ENCODE measurements at regions not wholly inside any gene's neighbourhood (a gene's known extent, or its start where the extent isn't known, plus 50 kb on each side); places are given as distances from the start of the nearest gene placed in this dataset.

DNA sequence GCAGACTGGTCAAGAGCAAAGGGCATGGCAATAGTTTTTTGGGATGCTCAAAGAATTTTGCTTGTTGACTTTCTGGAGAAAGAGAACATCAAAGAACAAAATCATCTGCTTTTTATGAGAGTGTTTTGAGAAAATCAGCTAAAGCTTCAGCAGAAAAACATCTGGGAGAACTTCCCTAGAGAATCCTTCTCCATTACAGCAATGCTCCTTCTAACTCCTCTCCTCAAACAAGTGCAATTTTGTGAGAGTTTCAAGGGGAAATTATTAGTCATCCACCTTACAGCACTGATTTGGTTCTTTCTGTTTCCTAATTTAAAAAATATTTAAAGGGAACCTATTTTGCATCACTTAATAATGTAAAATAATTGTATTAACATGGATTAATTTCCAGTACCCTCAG is 226.9 kb upstream of the NXPH2 start:
- H3K4me1 ChIP-seq (ENCODE audit: control insufficient read depth in 5 of 5, insufficient read depth in 5 of 5, low read length in 5 of 5), result no peaks in the 10 kb centered on the region
- no peak for DNase-seq
- ATAC-seq (ENCODE audit: insufficient read depth, low FRiP score), result no peak
- H3K27me3 ChIP-seq (ENCODE audit: control insufficient read depth in 3 of 3, insufficient read depth in 3 of 3, low read length in 2 of 3), result no peaks in the 10 kb centered on the region
- H3K9me3 ChIP-seq (ENCODE audit: control insufficient read depth in 4 of 4, insufficient read depth in 3 of 4, low read length in 3 of 4), result peaks cover 0 to 2% (median 0%) of the 10 kb centered on the region in 4 donors
- no peak overlapping the region for H3K9ac ChIP-seq (ENCODE audit: insufficient read depth in 1 of 2, low read length in 2 of 2)
- TF ChIP-seq, protein P1, sequence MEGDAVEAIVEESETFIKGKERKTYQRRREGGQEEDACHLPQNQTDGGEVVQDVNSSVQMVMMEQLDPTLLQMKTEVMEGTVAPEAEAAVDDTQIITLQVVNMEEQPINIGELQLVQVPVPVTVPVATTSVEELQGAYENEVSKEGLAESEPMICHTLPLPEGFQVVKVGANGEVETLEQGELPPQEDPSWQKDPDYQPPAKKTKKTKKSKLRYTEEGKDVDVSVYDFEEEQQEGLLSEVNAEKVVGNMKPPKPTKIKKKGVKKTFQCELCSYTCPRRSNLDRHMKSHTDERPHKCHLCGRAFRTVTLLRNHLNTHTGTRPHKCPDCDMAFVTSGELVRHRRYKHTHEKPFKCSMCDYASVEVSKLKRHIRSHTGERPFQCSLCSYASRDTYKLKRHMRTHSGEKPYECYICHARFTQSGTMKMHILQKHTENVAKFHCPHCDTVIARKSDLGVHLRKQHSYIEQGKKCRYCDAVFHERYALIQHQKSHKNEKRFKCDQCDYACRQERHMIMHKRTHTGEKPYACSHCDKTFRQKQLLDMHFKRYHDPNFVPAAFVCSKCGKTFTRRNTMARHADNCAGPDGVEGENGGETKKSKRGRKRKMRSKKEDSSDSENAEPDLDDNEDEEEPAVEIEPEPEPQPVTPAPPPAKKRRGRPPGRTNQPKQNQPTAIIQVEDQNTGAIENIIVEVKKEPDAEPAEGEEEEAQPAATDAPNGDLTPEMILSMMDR (IDR thresholded peaks at IDR 0.05; ENCODE audit: control extremely low read depth, extremely low read depth), result no peak
- no peak overlapping the region for H3K4me3 ChIP-seq
- no peaks in the 10 kb centered on the region for H3K36me3 ChIP-seq (ENCODE audit: control insufficient read depth in 4 of 4, insufficient read depth in 4 of 4, low read length in 4 of 4)
- no peak overlapping the region for H3K27ac ChIP-seq (ENCODE audit: low read depth in 1 of 2, low read length in 1 of 2)

DNA sequence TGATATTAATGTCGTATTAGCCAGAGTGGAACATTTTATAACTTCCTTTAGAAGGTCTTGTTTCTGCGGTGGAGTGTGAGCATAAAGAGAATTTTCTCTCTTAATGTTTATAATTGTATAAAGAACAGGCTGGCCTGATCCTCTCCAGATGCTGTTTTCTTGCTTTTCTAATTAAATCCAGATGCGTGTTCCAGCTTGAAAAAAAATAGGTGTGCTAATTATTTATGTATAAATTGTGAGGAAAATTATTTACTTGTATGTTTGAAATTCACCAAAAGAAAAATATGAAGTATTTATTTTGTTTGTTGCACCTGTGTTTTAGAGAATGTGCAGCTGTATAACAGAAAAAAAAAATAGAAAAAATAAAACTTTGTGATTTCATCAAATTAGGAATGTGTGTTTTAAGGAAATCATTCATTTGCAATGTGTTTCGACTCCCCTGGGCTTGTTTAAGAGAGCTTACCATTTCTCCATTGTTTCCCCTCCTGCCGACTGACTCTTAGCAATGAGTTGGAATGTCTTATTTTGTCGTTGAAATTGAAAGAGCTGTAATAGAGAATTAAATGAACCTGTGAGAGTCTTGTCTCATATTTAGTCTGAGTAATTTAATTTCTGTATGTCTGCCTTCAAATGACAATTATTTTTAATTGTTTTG is 220.1 kb upstream of the NXPH2 start:
- Histone ChIP-seq H3K9ac (ENCODE audit: insufficient read depth in 1 of 2, low read length in 2 of 2) (no peak overlapping the region), H3K4me1 (ENCODE audit: control insufficient read depth in 5 of 5, insufficient read depth in 5 of 5, low read length in 5 of 5) (no peaks in the 10 kb centered on the region), H3K27me3 (ENCODE audit: control insufficient read depth in 3 of 3, insufficient read depth in 3 of 3, low read length in 2 of 3) (no peaks in the 10 kb centered on the region), H3K4me3 (no peak overlapping the region), H3K27ac (ENCODE audit: low read depth in 1 of 2, low read length in 1 of 2) (no peak overlapping the region), H3K9me3 (ENCODE audit: control insufficient read depth in 4 of 4, insufficient read depth in 3 of 4, low read length in 3 of 4) (peaks cover 0 to 2% (median 0%) of the 10 kb centered on the region in 4 donors), H3K36me3 (ENCODE audit: control insufficient read depth in 4 of 4, insufficient read depth in 4 of 4, low read length in 4 of 4) (no peaks in the 10 kb centered on the region)
- DNase-seq (no peak), ATAC-seq (ENCODE audit: insufficient read depth, low FRiP score) (no peak)
- 67 to 72% methylated on average over 6 of the region's 6 CpGs for WGBS, 2 donors
- TF ChIP-seq, protein P1 (IDR thresholded peaks at IDR 0.05; ENCODE audit: control extremely low read depth, extremely low read depth), result no peak

DNA sequence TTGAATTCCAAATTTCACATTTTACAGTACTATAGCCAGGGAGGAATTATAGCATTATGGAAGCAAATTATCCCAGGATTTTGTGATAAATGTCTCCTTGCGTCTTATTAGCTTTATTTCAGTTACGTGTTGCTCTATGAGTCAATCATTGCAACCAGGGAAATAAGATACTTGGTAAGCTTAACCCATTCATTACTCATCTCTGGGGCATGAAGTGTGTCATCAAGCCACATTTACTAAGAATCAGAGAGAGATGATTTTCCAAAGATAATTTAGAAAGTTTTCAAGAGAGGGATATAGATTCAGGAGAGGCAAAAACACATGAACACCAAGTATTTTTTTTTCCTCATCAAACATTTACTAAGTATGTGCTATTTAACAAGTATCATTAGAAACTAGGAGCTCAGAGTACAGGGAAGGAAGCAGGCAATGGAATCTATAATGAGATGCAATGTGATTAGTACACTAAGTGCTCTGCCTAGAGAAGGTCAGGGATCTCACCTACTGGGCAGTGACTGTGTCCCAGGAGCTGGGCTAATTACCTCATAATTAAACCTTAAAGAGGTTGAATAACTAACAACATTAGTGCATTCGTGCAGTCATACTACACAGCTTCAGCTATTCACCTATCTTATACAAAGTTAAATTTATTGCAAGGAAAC is 217.8 kb upstream of the NXPH2 start:
- TF ChIP-seq, protein P1 (IDR thresholded peaks at IDR 0.05; ENCODE audit: control extremely low read depth, extremely low read depth), result no peak
- 72 to 75% methylated on average over 3 of the region's 3 CpGs for whole genome bisulfite sequencing, 2 donors
- H3K27me3 ChIP-seq (ENCODE audit: control insufficient read depth in 3 of 3, insufficient read depth in 3 of 3, low read length in 2 of 3), result no peaks in the 10 kb centered on the region
- no peak for ATAC-seq (ENCODE audit: insufficient read depth, low FRiP score)
- DNase-seq, result no peak
- no peak overlapping the region for H3K9ac ChIP-seq (ENCODE audit: insufficient read depth in 1 of 2, low read length in 2 of 2)
- no peak overlapping the region for H3K4me3 ChIP-seq
- no peaks in the 10 kb centered on the region for H3K36me3 ChIP-seq (ENCODE audit: control insufficient read depth in 4 of 4, insufficient read depth in 4 of 4, low read length in 4 of 4)
- peaks cover 0 to 2% (median 0%) of the 10 kb centered on the region in 4 donors for H3K9me3 ChIP-seq (ENCODE audit: control insufficient read depth in 4 of 4, insufficient read depth in 3 of 4, low read length in 3 of 4)
- H3K4me1 ChIP-seq (ENCODE audit: control insufficient read depth in 5 of 5, insufficient read depth in 5 of 5, low read length in 5 of 5), result no peaks in the 10 kb centered on the region
- no peak overlapping the region for H3K27ac ChIP-seq (ENCODE audit: low read depth in 1 of 2, low read length in 1 of 2)

Measured in lung (tissue), 11 donors.